GM12864 (cell line): ENCODE measurements at regions not wholly inside any gene's neighbourhood (a gene's known extent, or its start where the extent isn't known, plus 50 kb on each side); places are given as distances from the start of the nearest gene placed in this dataset.

Experiments
- DNase-seq: peaks from one replicate; pipeline ENCODE4 v3.0.0-alpha.2; 2011; ENCODE audit warnings: low read depth
- H3K4me3 ChIP-seq: 2 replicates; pipeline ENCODE4 v1.5.1; 2011; ENCODE audit warnings: mild to moderate bottlenecking, low read depth, low read length, control low read depth
- TF ChIP-seq, protein P1 (sequence below): IDR thresholded peaks from 2 replicates; pipeline ENCODE4 v1.5.1; 2011; ENCODE audit warnings: low read depth, mild to moderate bottlenecking, moderate library complexity, low read length, control low read depth, inconsistent platforms; ENCODE audit errors: missing control alignments

GRCh38 chr11:112425121-112425520 is 164.5 kb upstream of the PLET1 start:
- TF ChIP-seq, protein P1, sequence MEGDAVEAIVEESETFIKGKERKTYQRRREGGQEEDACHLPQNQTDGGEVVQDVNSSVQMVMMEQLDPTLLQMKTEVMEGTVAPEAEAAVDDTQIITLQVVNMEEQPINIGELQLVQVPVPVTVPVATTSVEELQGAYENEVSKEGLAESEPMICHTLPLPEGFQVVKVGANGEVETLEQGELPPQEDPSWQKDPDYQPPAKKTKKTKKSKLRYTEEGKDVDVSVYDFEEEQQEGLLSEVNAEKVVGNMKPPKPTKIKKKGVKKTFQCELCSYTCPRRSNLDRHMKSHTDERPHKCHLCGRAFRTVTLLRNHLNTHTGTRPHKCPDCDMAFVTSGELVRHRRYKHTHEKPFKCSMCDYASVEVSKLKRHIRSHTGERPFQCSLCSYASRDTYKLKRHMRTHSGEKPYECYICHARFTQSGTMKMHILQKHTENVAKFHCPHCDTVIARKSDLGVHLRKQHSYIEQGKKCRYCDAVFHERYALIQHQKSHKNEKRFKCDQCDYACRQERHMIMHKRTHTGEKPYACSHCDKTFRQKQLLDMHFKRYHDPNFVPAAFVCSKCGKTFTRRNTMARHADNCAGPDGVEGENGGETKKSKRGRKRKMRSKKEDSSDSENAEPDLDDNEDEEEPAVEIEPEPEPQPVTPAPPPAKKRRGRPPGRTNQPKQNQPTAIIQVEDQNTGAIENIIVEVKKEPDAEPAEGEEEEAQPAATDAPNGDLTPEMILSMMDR = no peak
- DNase-seq = no peak
- no peak overlapping the region for H3K4me3 ChIP-seq

DNA sequence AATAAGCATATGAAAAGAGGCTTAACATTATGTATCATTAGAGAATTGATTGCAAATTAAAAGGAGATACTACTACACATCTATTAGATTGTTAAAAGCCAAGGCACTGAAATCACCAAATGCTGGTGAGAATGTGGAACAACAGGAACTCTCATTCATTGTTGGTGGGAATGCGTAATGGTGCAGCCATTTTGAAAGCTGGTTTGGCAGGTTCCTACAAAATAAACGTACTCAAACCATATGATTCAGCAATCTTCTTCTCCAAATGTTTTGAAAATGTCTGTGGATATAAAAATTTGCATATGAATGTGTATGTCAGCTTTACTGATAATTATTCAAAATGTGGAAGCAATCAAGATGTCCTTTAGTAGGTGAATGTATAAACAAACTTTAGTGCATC is 176.4 kb upstream of the PLET1 start:
- DNase-seq = no peak
- TF ChIP-seq, protein P1 = no peak

DNA sequence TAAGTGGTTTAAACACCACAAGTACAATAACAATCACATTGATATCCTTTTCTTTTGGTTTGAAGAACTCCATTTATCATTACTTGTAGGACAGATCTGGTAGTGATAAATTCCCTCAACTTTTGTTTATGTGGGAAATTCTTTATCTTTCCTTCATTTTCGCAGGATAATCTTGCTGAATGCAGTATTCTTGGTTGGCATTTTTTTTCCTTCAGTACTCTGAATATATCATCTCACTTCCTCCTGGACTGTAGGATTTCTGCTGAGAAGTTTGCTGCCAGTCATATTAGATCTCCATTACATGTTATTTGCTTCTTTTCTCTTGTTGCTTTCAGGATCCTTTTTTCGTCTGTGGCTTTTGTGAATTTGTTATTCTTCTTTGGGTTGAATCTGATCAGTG is 179.0 kb upstream of the PLET1 start:
- TF ChIP-seq, protein P1 = no peak
- no peak for DNase-seq
- H3K4me3 ChIP-seq = no peak overlapping the region

More for the DNA sequence above, 176.4 kb upstream of the PLET1 start:
- no peak overlapping the region for H3K4me3 ChIP-seq

- no peak overlapping the region for H3K4me3 ChIP-seq
- TF ChIP-seq, protein P1 = peak; percentile 30
- DNase-seq = no peak
Measured at GRCh38 chr11:112440518-112440917, 179.9 kb upstream of the PLET1 start.

DNA sequence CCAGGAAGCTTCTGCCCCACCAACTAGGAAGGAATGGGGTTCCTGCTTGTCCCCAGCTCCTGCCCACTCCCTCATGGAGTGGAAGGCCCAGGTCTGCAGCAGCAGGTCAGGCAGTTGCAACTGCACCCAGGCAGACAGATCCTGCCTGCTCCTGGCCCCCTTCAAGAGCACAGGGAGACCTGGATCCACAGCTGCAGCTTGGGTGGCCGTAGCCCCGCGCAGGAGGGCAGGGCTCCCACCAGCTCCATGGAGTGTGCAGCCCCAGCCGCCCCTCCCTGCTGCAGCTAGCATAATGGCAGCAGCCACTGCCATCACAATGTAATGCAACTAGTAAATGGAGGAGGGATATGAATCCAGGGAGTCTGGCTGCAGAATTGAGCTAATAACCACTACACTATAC is 187.5 kb upstream of the PLET1 start:
- H3K4me3 ChIP-seq = no peak overlapping the region
- TF ChIP-seq, protein P1 = no peak
- no peak for DNase-seq

GRCh38 chr11:112448806-112449205 is 188.1 kb upstream of the PLET1 start:
- TF ChIP-seq, protein P1 = no peak
- DNase-seq = no peak
- H3K4me3 ChIP-seq = no peak overlapping the region

DNA sequence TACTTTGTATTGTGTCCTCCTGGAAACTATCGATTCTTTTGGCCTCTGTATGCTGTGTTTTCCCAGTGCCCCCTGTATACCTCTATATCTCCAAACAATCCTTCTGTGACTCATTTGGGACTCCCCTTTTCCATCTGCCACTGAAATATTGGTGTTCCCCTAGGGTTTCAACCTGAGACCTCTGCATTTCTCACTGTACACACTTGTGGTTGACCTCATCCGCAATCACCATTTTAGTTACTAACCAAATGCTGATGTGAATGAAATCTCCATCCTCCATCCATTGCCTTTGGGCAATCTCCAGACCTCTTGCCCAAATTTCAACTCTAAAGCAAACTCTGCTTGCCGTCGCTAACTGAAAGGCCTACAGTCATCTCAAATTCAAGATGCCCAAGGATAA is 190.6 kb upstream of the PLET1 start:
- H3K4me3 ChIP-seq = no peak overlapping the region
- DNase-seq = no peak
- TF ChIP-seq, protein P1 = no peak
